Left lung (tissue), 4 donors: ENCODE measurements at regions not wholly inside any gene's neighbourhood (a gene's known extent, or its start where the extent isn't known, plus 50 kb on each side); places are given as distances from the start of the nearest gene placed in this dataset.

Experiments
- ATAC-seq: fragments of 200-7000 bp; cut with Tn5 transposase; one replicate; pipeline ENCODE4 v1.9.1; 2020; ENCODE audit warnings: moderate library complexity
- DNase-seq, 4 donors: peaks; one replicate each; pipeline ENCODE4 v3.0.0-alpha.2; 2013 to 2020
- H3K27ac ChIP-seq, 2 donors: fragments of 200-600 bp; sonication (generic) in 1 of 2; one replicate each; pipeline versions ENCODE4 v1.5.0 to v1.8.0; 2020 to 2021
- H3K27me3 ChIP-seq, 2 donors: fragments of 200-600 bp; sonication (generic) in 1 of 2; one replicate each; pipeline versions ENCODE4 v1.5.0 to v1.8.0; 2020 to 2021
- H3K36me3 ChIP-seq, 2 donors: fragments of 200-600 bp; sonication (generic) in 1 of 2; one replicate each; pipeline versions ENCODE4 v1.5.0 to v1.8.0; 2020 to 2021
- H3K4me1 ChIP-seq, 2 donors: fragments of 200-600 bp; one replicate each; pipeline ENCODE4 v1.8.0; 2021
- H3K4me3 ChIP-seq, 2 donors: fragments of 200-600 bp; sonication (generic) in 1 of 2; one replicate each; pipeline versions ENCODE4 v1.5.0 to v1.8.0; 2020 to 2021; ENCODE audit warnings: mild to moderate bottlenecking in 1 of 2
- H3K9me3 ChIP-seq, 2 donors: fragments of 200-600 bp; sonication (generic) in 1 of 2; one replicate each; pipeline versions ENCODE4 v1.5.0 to v1.8.0; 2020 to 2021
- intact Hi-C, 2 donors: fragments of 100-400 bp; cut with DNase I; formaldehyde crosslinking; loops; one replicate each; pipeline versions ENCODE4 v1.11.2 to v1.14.2; 2022
- TF ChIP-seq, protein P1 (sequence below), 2 donors: fragments of 200-600 bp; sonication (generic) in 1 of 2; IDR thresholded peaks; one replicate each; pipeline versions ENCODE4 v1.5.0 to v1.8.0; 2021; ENCODE audit warnings: antibody characterized with exemption in 2 of 2
- donor health status: DM: no; HTN: yes; CAD: no.
- donor health status: DM: no; HTN: no; CAD: no.

DNA sequence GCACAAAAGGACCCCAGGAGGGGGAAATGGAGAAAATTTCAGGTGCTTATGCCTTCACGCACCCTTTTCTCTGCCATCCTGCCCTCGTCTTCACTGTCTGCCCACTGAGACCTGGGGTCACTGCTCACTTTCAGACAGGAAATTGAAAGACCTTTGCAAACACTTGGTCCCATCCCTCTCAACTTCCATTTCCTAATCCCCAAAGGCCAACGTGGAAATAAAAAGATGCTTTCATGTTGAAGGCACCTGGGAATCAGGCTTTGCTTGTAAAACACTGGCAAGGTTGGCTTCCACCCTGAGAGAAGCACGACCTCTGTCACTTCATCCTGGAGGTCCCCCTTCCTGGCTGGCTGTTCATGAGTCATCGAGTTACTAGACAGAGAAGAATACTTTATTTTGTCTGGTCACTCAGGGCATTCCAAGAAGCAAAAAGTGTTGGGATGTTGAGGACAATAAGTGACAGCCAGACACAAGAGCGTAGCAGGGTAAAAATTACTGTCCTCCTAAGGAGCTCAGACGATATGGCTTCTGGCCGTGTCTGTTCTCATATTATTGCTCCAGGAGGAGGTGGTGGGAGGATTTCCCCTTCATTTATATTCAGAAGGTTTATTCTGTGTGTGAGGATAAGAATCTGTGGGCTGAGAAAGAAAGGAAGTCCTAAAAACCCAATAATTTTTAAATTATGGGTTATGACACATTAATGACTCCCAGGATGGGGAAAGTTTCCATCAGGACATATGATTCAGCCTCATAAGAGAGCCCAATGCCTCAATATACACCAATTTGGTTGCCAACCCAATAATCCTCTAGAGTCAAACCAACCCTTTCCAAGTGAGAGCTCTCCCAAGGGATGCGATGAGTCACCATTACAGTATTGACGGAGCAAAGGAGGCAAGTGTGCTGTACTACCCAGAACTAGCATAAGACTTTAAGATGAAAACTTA lies 409.0 kb downstream of the COG6 start:
- no peak overlapping the region for H3K4me3 ChIP-seq
- H3K27me3 ChIP-seq = no peaks in the 10 kb centered on the region
- intact Hi-C loops = loop anchor here in 1 of 2 donors (10.0 kb wide), 1 partner anchor 620 kb away; no protein-coding TSS in a partner anchor
- H3K27ac ChIP-seq = no peak overlapping the region
- no peaks in the 10 kb centered on the region for H3K36me3 ChIP-seq
- no peaks in the 10 kb centered on the region for H3K9me3 ChIP-seq
- TF ChIP-seq, protein P1, sequence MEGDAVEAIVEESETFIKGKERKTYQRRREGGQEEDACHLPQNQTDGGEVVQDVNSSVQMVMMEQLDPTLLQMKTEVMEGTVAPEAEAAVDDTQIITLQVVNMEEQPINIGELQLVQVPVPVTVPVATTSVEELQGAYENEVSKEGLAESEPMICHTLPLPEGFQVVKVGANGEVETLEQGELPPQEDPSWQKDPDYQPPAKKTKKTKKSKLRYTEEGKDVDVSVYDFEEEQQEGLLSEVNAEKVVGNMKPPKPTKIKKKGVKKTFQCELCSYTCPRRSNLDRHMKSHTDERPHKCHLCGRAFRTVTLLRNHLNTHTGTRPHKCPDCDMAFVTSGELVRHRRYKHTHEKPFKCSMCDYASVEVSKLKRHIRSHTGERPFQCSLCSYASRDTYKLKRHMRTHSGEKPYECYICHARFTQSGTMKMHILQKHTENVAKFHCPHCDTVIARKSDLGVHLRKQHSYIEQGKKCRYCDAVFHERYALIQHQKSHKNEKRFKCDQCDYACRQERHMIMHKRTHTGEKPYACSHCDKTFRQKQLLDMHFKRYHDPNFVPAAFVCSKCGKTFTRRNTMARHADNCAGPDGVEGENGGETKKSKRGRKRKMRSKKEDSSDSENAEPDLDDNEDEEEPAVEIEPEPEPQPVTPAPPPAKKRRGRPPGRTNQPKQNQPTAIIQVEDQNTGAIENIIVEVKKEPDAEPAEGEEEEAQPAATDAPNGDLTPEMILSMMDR (IDR thresholded peaks at IDR 0.05) = no peak
- H3K4me1 ChIP-seq = peaks cover 5 to 14% of the 10 kb centered on the region in 2 donors
- DNase-seq (no peak), ATAC-seq (peak; percentile 41)

DNA sequence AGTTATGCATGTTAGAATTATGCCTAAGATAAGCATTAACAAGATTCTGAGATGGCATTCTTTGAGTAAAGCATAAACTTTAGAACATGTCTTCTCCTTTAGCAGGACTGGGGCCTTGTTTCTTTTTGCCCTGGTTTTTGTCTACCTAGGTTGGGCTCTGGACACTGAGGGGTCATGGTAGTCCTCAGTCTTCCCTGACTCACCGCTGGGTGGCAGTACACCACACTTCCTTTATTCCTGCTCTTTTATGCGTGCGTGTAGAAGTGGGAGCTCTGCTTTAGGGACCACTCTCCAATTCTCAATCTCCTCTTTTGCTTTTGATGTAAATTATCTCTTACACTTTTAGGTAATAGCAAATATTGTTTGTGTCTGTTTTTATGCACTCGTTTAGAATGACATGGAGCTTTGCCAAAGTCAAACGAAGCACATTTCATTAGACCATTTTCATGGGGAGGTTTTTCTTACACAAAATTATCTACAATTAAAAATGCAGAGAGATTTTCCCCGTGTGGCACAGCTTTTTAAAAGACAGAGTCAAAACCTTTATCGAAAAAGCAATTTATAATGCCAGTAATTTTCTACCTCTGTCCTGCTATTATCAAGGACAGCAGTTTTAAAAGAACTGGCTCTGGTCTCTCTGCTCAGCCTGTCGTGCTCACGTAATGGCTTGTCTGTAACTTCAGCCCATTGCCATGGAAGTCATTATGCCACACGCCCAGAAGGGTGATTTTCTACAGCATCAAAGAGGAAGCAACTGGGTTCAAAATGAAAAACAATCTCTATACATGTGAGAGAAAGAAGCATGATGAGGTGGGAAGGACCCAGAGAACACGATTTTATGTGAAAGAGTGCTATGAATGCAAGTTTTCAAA lies 413.9 kb downstream of the COG6 start:
- Histone ChIP-seq H3K27me3 (no peaks in the 10 kb centered on the region), H3K36me3 (no peaks in the 10 kb centered on the region), H3K4me3 (no peak overlapping the region), H3K27ac (no peak overlapping the region), H3K4me1 (peaks cover 0 to 7% of the 10 kb centered on the region in 2 donors), H3K9me3 (no peaks in the 10 kb centered on the region)
- DNase-seq (peak in 3 of 4 donors; percentile 61 to 80 (median 71)), ATAC-seq (peak; percentile 96)
- TF ChIP-seq, protein P1 (IDR thresholded peaks at IDR 0.05) = peak; percentile 86
- intact Hi-C loops = loop anchor here in 1 of 2 donors (10.0 kb wide), 1 partner anchor 615 kb away; no protein-coding TSS in a partner anchor

DNA sequence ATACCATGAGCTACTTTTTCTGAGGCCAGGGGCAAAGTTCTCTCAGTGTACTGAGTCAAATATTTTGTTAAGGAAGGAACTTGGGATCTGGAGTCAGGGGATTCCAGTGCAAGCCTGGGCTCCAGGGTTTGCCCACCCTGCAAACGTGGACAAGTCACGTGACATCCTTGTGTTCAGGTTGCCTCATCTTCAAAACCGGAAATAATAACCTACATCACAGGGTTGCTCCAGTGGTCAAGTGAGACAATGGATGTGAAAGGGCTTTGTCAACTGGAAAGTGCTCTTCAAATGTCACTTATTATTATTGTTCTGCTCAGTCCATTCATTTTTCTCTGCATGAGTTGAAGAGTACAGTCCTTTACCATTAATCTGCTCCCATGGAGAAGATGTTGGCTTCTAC lies 414.9 kb downstream of the COG6 start:
- Histone ChIP-seq H3K36me3 (no peaks in the 10 kb centered on the region), H3K4me3 (no peak overlapping the region), H3K4me1 (peaks cover 0 to 7% of the 10 kb centered on the region in 2 donors), H3K27ac (no peak overlapping the region), H3K27me3 (no peaks in the 10 kb centered on the region), H3K9me3 (no peaks in the 10 kb centered on the region)
- ATAC-seq = no peak
- TF ChIP-seq, protein P1 (IDR thresholded peaks at IDR 0.05) = no peak
- intact Hi-C loops = no loop called here
- DNase-seq = no peak

DNA sequence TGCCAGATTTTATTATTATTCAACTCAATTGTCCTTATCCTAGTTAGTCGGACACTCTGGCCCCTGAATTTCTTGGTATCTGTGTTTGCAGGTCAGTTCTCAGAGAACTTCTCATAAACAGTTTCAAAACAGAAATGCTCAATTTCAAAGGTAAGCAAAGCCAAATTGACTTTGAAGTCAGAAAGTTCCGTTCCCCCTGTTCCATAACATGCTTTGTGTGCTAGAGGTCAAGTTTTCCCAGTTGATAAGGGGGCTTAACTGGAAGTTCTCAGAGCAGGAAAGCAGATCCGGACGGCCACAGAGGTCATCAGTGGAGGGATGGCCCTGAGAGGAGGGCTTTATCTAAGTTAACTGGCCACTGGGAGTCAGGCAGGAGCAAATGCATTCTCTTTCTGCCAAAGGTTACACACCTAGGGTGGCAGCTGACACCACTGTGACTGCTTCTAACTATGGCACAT lies 417.2 kb downstream of the COG6 start:
- H3K27me3 ChIP-seq = no peaks in the 10 kb centered on the region
- no peaks in the 10 kb centered on the region for H3K9me3 ChIP-seq
- DNase-seq (no peak), ATAC-seq (no peak)
- H3K36me3 ChIP-seq = no peaks in the 10 kb centered on the region
- no peak overlapping the region for H3K4me3 ChIP-seq
- TF ChIP-seq, protein P1 (IDR thresholded peaks at IDR 0.05) = no peak
- H3K27ac ChIP-seq = no peak overlapping the region
- H3K4me1 ChIP-seq = peaks cover 0 to 7% of the 10 kb centered on the region in 2 donors
- intact Hi-C loops = no loop called here
